WERI-Rb-1 (cell line): ENCODE measurements at regions not wholly inside any gene's neighbourhood (a gene's known extent, or its start where the extent isn't known, plus 50 kb on each side); places are given as distances from the start of the nearest gene placed in this dataset.

Experiments used
- DNase-seq: peaks from one replicate; pipeline ENCODE4 v3.0.0-alpha.2; 2020
- H3K27ac ChIP-seq: fragments of 250-450 bp; sonication (Bioruptor Pico); 2 replicates; pipeline ENCODE4 v1.5.1; 2020; ENCODE audit warnings: mild to moderate bottlenecking, moderate library complexity
- H3K27me3 ChIP-seq: fragments of 250-450 bp; sonication (Bioruptor Pico); 2 replicates; pipeline ENCODE4 v1.5.1; 2021; ENCODE audit warnings: mild to moderate bottlenecking, low read depth, moderate library complexity; ENCODE audit not compliant: insufficient read depth, severe bottlenecking
- H3K36me3 ChIP-seq: fragments of 250-450 bp; sonication (Bioruptor Pico); 2 replicates; pipeline ENCODE4 v1.5.1; 2020; ENCODE audit warnings: mild to moderate bottlenecking, moderate library complexity
- H3K4me3 ChIP-seq: 2 replicates; pipeline ENCODE4 v1.5.1; 2011; ENCODE audit warnings: low read depth, mild to moderate bottlenecking, control low read depth, low read length
- H3K9me3 ChIP-seq: fragments of 250-450 bp; sonication (Bioruptor Pico); 2 replicates; pipeline ENCODE4 v1.5.1; 2021; ENCODE audit warnings: mild to moderate bottlenecking, moderate library complexity; ENCODE audit not compliant: severe bottlenecking
- CTCF ChIP-seq: IDR thresholded peaks from 2 replicates; pipeline ENCODE4 v1.5.1; 2011; ENCODE audit warnings: low read depth, mild to moderate bottlenecking, control low read depth, inconsistent platforms, low read length

DNA sequence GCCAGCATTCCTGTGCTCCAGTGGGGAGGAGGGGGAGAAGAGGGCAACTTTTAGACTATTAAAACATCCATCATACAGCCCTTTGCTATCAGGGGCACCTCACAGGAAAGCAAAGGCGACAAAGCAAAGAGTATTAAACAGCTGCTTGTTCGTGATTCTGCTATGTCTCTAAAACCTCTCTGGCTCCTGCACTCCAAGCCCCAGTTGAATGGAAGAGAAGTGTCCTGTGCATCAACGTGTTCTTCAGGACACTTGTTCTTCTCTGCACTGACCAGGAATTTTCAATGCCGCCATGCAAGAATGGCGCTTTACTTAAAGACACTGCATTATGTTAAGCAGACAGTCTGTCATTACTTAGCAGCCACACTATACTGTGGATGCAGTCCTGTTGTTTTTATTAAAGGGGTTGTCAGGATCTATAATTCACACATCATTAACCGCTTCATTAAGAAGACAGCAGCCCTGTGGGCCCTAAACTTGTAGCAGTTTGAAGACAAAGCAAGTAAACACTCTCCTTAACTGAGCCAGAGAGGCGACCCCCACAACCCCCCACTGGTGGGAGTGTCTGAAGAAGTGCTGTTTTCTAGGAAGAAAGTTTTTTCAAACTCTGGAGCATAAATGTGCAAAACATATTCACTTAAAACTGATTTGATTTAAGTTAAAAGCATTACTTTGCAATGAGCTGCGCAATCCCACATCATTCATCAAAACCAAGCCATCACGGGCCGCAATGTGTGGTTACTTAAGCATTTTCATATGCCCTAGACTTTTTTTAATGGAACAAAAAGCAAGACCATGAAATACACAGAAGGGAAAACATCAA is 164.5 kb downstream of the ZNF608 start:
- H3K36me3 ChIP-seq: no peaks in the 10 kb centered on the region

DNA sequence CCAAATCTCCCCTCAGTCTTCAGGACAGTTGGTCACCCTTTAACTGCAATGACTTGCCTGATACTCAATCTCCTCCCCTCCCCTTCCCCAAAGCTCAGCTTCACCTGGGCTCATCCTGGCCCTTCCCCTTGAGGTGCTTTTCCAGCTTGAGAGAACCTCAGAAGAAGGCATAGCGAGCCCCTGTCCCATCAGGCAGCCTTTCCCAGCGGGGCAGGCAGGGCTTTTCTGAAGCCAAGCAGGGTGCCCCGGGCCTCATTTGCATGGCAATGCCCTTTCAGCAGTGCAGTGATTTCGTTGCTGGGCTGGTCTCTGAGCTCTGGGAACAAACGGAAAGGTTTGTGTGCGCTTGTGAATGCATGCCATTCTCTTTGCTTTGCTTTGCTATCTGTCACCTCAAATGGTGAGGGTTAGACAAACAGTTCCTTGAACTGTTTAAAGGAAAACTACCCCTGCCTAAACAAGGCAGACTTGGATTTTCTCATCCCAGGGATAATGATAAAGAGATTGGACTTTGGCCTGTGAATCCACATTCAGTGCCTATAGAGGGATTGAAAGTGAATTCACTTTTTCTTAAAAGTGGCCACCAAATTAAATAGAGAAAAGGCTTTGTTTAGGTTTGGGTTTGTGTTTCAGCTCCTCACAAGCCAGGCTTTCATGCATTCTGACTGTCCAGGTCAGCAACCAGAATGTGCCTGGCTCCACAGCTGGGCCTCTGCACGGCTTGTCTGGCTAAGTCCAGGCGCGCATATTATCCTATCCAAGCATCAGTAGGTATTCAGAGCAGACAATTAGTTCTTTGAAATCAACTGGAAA is 165.3 kb downstream of the ZNF608 start:
- no peak for TF ChIP-seq CTCF
- Histone ChIP-seq H3K36me3 (no peaks in the 10 kb centered on the region), H3K4me3 (no peak overlapping the region), H3K27me3 (no peaks in the 10 kb centered on the region), H3K27ac (no peak overlapping the region), H3K9me3 (peaks cover 3% of the 10 kb centered on the region)
- DNase-seq: no peak

More for the DNA sequence above, 164.5 kb downstream of the ZNF608 start:
- no peak overlapping the region for H3K4me3 ChIP-seq
- no peak for DNase-seq
- H3K27ac ChIP-seq: no peak overlapping the region
- no peaks in the 10 kb centered on the region for H3K27me3 ChIP-seq
- peaks cover 3% of the 10 kb centered on the region for H3K9me3 ChIP-seq
- no peak for TF ChIP-seq CTCF

DNA sequence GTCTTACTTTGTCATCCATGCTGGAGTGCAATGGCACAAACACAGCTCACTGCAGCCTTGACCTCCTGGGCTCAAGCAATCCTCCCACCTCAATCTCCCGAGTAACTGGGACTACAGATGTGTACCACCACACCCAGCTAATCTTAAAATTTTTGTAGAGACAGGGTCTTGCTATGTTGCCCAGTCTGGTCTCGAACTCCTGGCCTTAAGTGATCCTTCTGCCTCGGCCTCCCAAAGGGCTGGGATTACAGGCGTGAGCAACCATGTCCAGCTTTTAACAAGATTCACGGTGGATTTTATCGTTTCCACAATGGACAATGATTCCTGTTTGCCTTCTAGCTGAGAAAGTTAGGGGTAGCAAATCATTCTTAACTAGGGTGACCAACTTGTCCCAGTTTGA is 165.9 kb downstream of the ZNF608 start:
- H3K27ac ChIP-seq: no peak overlapping the region

DNA sequence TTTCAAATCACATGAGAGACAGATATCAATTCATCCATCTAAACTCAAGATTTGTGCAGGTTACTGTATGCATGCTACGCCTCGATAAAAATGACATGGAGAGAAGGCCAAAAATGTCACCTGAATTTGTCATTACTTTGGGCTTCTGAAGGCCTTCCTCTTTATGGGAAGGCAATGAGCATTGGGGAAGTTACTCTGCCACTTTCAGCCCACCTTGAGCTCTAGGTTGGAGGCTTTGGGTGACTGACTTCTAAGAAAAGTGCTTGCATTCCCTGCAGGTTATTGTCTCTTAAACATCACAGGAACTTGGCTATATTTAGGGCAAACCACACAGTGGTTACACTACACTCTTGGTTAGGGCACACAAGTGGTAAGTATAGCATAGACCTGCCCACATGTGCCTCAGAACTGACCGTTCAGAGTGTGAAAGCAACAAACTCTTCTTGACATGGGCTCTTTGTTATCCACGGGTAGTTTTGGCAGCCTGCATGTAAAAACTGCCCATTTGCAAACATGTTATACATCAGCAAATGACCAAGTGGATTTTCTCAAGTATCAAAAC is 169.5 kb downstream of the ZNF608 start:
- H3K36me3 ChIP-seq: no peaks in the 10 kb centered on the region
- no peak overlapping the region for H3K4me3 ChIP-seq
- no peak overlapping the region for H3K27ac ChIP-seq
- TF ChIP-seq CTCF: no peak
- no peaks in the 10 kb centered on the region for H3K9me3 ChIP-seq
- H3K27me3 ChIP-seq: no peaks in the 10 kb centered on the region
- DNase-seq: no peak

More for the DNA sequence above, 165.9 kb downstream of the ZNF608 start:
- Histone ChIP-seq H3K9me3 (peaks cover 2% of the 10 kb centered on the region), H3K4me3 (no peak overlapping the region), H3K27me3 (no peaks in the 10 kb centered on the region), H3K36me3 (no peaks in the 10 kb centered on the region)
- no peak for TF ChIP-seq CTCF
- DNase-seq: no peak

- DNase-seq: no peak
- H3K27ac ChIP-seq: no peak overlapping the region
- no peaks in the 10 kb centered on the region for H3K27me3 ChIP-seq
- no peak overlapping the region for H3K4me3 ChIP-seq
- no peaks in the 10 kb centered on the region for H3K9me3 ChIP-seq
- H3K36me3 ChIP-seq: no peaks in the 10 kb centered on the region
- no peak for TF ChIP-seq CTCF
Measured at GRCh38 chr5:124575725-124576124, 170.7 kb downstream of the ZNF608 start.
